Neutrophil (primary cell): ENCODE measurements at regions not wholly inside any gene's neighbourhood (a gene's known extent, or its start where the extent isn't known, plus 50 kb on each side); places are given as distances from the start of the nearest gene placed in this dataset.

Experiments
- H3K27ac ChIP-seq: fragments of 200-600 bp; sonication (generic); 2 replicates; pipeline ENCODE4 v1.5.1; 2016; ENCODE audit warnings: mild to moderate bottlenecking, moderate library complexity
- H3K27me3 ChIP-seq: fragments of 200-600 bp; sonication (generic); 2 replicates; pipeline ENCODE4 v1.6.0; 2016; ENCODE audit warnings: mild to moderate bottlenecking
- H3K36me3 ChIP-seq: fragments of 200-600 bp; sonication (generic); 2 replicates; pipeline ENCODE4 v1.5.1; 2017
- H3K4me1 ChIP-seq, 2 experiments: fragments of 200-600 bp in 1 of 2; sonication (generic) in 1 of 2; 1 replicate in 1 of 2; 2 replicates in 1 of 2; pipeline versions ENCODE4 v1.5.1 to v1.6.1; 2013 to 2016; ENCODE audit warnings: low read depth in 1 of 2, low read length in 1 of 2, mild to moderate bottlenecking in 1 of 2, moderate library complexity in 1 of 2; ENCODE audit not compliant: control insufficient read depth in 1 of 2, insufficient read depth in 1 of 2
- H3K4me3 ChIP-seq, 2 experiments: fragments of 200-600 bp in 1 of 2; sonication (generic) in 1 of 2; 1 replicate in 1 of 2; 2 replicates in 1 of 2; pipeline ENCODE4 v1.5.1; 2013 to 2016; ENCODE audit warnings: low read depth in 1 of 2, low read length in 1 of 2, mild to moderate bottlenecking in 1 of 2, moderate library complexity in 1 of 2
- H3K9me3 ChIP-seq: fragments of 200-600 bp; sonication (generic); 2 replicates; pipeline ENCODE4 v1.5.1; 2016
- TF ChIP-seq, protein P1 (sequence below): fragments of 200-600 bp; sonication (generic); IDR thresholded peaks from 2 replicates; pipeline ENCODE4 v1.5.1; 2016; ENCODE audit warnings: antibody characterized with exemption

DNA sequence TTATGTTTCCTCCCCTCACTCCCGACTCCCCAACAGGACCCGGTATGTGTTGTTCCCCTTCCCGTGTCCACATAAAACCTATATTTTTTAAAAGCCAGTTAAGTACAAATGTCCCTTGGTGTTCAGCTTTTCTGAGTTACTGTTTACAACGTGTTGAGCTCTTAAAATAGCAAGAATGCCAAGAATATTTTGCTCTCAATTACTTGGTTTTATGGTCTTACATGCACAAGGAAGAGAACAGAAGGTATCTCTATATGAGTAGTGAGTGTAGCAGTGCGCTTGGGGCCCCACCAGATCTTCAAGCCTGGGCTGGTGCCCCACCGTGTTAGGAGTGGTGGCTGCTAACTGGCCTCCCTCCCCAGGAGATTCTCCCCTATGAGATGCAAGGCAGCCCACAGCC, 75.3 kb downstream of the RIN2 start:
- Histone ChIP-seq H3K9me3 (no peaks in the 10 kb centered on the region), H3K36me3 (no peaks in the 10 kb centered on the region), H3K27ac (no peak overlapping the region), H3K4me3 (no peak overlapping the region), H3K27me3 (peaks cover 7% of the 10 kb centered on the region), H3K4me1 (peaks cover 2 to 4% of the 10 kb centered on the region in 2 experiments)
- TF ChIP-seq, protein P1, sequence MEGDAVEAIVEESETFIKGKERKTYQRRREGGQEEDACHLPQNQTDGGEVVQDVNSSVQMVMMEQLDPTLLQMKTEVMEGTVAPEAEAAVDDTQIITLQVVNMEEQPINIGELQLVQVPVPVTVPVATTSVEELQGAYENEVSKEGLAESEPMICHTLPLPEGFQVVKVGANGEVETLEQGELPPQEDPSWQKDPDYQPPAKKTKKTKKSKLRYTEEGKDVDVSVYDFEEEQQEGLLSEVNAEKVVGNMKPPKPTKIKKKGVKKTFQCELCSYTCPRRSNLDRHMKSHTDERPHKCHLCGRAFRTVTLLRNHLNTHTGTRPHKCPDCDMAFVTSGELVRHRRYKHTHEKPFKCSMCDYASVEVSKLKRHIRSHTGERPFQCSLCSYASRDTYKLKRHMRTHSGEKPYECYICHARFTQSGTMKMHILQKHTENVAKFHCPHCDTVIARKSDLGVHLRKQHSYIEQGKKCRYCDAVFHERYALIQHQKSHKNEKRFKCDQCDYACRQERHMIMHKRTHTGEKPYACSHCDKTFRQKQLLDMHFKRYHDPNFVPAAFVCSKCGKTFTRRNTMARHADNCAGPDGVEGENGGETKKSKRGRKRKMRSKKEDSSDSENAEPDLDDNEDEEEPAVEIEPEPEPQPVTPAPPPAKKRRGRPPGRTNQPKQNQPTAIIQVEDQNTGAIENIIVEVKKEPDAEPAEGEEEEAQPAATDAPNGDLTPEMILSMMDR, result no peak

DNA sequence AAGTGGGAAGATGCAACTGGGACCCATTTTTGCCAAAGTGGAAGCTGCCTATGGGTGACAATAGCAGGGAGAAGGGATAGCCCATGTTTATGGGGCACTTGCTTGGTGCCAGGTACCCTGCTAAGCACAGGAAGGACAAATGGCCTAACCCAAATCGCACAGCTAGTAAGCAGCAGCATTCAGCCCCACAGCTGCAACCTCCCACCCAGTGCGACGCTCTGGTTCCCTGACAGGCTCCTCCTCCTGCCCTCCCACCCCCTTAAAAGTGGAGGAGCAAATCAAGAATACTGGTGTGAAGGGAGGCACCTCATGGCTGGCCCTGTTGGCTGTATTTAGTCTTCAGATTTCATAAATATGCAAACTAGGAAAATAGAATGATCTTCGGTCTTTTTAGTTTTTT, 76.2 kb downstream of the RIN2 start:
- no peaks in the 10 kb centered on the region for H3K36me3 ChIP-seq
- no peak overlapping the region for H3K27ac ChIP-seq
- no peaks in the 10 kb centered on the region for H3K4me1 ChIP-seq
- no peaks in the 10 kb centered on the region for H3K9me3 ChIP-seq
- peaks cover 7% of the 10 kb centered on the region for H3K27me3 ChIP-seq
- TF ChIP-seq, protein P1, result no peak
- H3K4me3 ChIP-seq, result no peak overlapping the region

DNA sequence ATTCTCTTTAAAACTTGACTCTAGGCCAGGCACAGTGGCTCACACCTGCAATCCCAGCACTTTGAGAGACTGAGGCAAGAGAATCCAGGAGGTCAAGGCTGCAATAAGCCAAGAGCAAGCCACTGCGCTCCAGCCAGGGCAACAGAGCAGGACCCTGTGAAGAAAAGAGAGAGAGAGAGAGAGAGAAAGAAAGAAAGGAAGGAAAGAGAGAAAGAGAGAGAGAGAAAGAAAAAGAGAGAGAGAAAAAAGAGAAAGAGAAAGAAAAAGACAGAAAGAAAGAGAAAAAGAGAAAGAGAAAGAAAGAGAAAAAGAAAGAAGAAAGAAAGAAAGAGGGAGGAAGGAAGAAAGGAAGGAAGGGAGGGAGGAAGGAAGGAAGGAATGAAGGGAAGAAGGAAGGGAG, 76.7 kb downstream of the RIN2 start:
- Histone ChIP-seq H3K9me3 (no peaks in the 10 kb centered on the region), H3K4me3 (no peak overlapping the region), H3K4me1 (no peaks in the 10 kb centered on the region), H3K36me3 (no peaks in the 10 kb centered on the region), H3K27ac (no peak overlapping the region), H3K27me3 (peaks cover 7% of the 10 kb centered on the region)
- TF ChIP-seq, protein P1, result no peak

DNA sequence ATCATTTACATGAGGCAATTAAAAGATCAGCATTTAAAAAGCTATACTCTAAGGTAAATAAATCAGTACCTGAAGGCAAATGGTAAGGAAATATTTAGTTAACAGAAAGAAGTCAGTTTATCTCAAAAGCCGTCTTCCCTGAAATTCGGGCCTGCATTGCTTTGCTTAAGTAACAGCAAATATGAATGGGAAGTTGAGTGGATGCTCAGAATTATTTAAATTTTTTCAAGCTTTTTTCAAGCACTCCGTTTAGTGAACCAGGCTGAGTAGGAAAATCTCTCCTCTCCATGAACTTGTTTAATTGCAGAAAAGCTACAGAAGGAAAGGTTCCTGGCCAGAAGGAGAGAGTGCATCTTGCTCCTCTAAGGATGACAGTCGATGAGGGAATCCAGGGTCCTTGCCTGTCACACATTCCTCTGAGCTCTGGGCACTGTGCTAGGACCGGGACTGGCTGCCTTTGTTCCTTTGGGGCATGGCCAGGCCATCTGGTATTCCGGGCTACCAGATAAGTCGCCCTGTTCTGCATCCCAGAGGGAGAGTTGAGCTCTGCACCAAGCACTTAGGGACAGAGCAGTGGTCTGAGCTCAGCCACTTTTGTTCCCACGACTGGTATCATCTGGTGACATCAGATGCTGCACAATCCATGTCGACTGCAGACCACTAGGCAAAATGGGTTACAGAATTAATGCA, 77.6 kb downstream of the RIN2 start:
- no peaks in the 10 kb centered on the region for H3K36me3 ChIP-seq
- H3K4me1 ChIP-seq, result no peaks in the 10 kb centered on the region
- no peaks in the 10 kb centered on the region for H3K9me3 ChIP-seq
- H3K27ac ChIP-seq, result no peak overlapping the region
- TF ChIP-seq, protein P1, result no peak
- peaks cover 7% of the 10 kb centered on the region for H3K27me3 ChIP-seq
- no peak overlapping the region for H3K4me3 ChIP-seq

DNA sequence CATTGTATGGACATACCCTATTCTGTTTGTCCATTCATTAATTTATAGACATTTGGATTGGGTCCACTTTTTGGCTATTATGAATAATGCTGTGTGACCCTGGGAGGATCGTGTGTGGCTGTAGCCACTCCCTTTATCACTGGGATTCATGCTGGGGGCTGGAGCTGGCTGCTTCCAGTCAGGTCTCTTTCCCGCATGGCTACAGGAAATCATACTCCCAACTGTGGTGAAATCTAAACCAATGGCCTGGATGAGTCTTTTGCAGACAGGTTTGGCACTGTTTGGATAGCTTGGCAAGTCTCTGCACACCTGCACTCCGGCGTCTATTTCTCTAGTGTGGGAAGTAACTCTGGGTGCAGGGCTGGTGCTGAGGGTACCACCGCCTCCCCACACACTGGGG, 80.4 kb downstream of the RIN2 start:
- no peak overlapping the region for H3K27ac ChIP-seq
- H3K9me3 ChIP-seq, result no peaks in the 10 kb centered on the region
- TF ChIP-seq, protein P1, result no peak

More for the DNA sequence above, 80.4 kb downstream of the RIN2 start:
- Histone ChIP-seq H3K4me1 (no peaks in the 10 kb centered on the region), H3K27me3 (no peaks in the 10 kb centered on the region), H3K36me3 (no peaks in the 10 kb centered on the region), H3K4me3 (no peak overlapping the region)
